Neural progenitor cell (in vitro differentiated cells): ENCODE measurements at regions not wholly inside any gene's neighbourhood (a gene's known extent, or its start where the extent isn't known, plus 50 kb on each side); places are given as distances from the start of the nearest gene placed in this dataset.

Experiments
- CTCF ChIP-seq: fragments of 200-600 bp; sonication (generic); IDR thresholded peaks from 2 replicates; pipeline ENCODE4 v1.5.1; 2017; ENCODE audit warnings: antibody characterized with exemption, mild to moderate bottlenecking
- EZH2 ChIP-seq: fragments of 200-600 bp; sonication (generic); IDR thresholded peaks from 2 replicates; pipeline ENCODE4 v1.6.1; 2017; ENCODE audit warnings: antibody characterized with exemption, mild to moderate bottlenecking, moderate library complexity

GRCh38 chr5:154528005-154528594 lies 50.1 kb upstream of the HAND1 start:
- TF ChIP-seq CTCF = no peak
- no peak for TF ChIP-seq EZH2
